Liver (tissue), 8 donors: ENCODE measurements at regions not wholly inside any gene's neighbourhood (a gene's known extent, or its start where the extent isn't known, plus 50 kb on each side); places are given as distances from the start of the nearest gene placed in this dataset.

Experiments used
- DNase-seq: peaks from one replicate; pipeline ENCODE4 v3.0.0-alpha.2; 2017; ENCODE audit warnings: low spot score
- H3K27ac ChIP-seq, 2 donors: one replicate each; pipeline ENCODE4 v1.7.0; 2013; ENCODE audit warnings: inconsistent platforms in 2 of 2, low read length in 2 of 2, control low read depth in 1 of 2, low read depth in 1 of 2, mild to moderate bottlenecking in 1 of 2
- H3K27me3 ChIP-seq, 4 donors: one replicate each; pipeline versions ENCODE4 v1.6.1 to v1.7.0; 2013; ENCODE audit warnings: low read length in 3 of 4, inconsistent platforms in 1 of 4, mild to moderate bottlenecking in 1 of 4, moderate library complexity in 1 of 4; ENCODE audit not compliant: control insufficient read depth in 4 of 4, insufficient read depth in 4 of 4
- H3K36me3 ChIP-seq, 4 donors: one replicate each; pipeline versions ENCODE4 v1.6.1 to v1.7.0; 2013; ENCODE audit warnings: low read length in 3 of 4, mild to moderate bottlenecking in 3 of 4, low read depth in 1 of 4, moderate library complexity in 1 of 4; ENCODE audit not compliant: control insufficient read depth in 4 of 4, insufficient read depth in 3 of 4
- H3K4me1 ChIP-seq, 4 donors: one replicate each; pipeline versions ENCODE4 v1.6.1 to v1.7.0; 2013; ENCODE audit warnings: low read length in 3 of 4, mild to moderate bottlenecking in 3 of 4, moderate library complexity in 1 of 4; ENCODE audit not compliant: control insufficient read depth in 4 of 4, insufficient read depth in 4 of 4
- H3K4me3 ChIP-seq, 3 donors: one replicate each; pipeline versions ENCODE4 v1.6.1 to v1.7.0; 2013; ENCODE audit warnings: low read length in 3 of 3, control low read depth in 1 of 3, low read depth in 1 of 3, mild to moderate bottlenecking in 1 of 3
- H3K9ac ChIP-seq, 2 donors: one replicate each; pipeline ENCODE4 v1.7.0; 2013; ENCODE audit warnings: low read length in 2 of 2, mild to moderate bottlenecking in 2 of 2, moderate library complexity in 2 of 2, control low read depth in 1 of 2, low read depth in 1 of 2
- H3K9me3 ChIP-seq, 4 donors: one replicate each; pipeline versions ENCODE4 v1.6.1 to v1.7.0; 2013; ENCODE audit warnings: low read length in 3 of 4; ENCODE audit not compliant: control insufficient read depth in 4 of 4
- CTCF ChIP-seq: fragments of 150-350 bp; IDR thresholded peaks from 2 replicates; pipeline ENCODE4 v1.5.1; 2017; ENCODE audit warnings: improper control_type of control experiment, low read depth, low read length; ENCODE audit not compliant: missing input control
- EGR1 ChIP-seq, 2 donors: IDR thresholded peaks; 2 replicates each; pipeline ENCODE4 v1.6.1; 2016 to 2018; ENCODE audit warnings: antibody characterized with exemption in 2 of 2, low read depth in 2 of 2
- FOXA1 ChIP-seq: IDR thresholded peaks from 2 replicates; pipeline ENCODE4 v1.6.1; 2016; ENCODE audit warnings: antibody characterized with exemption
- FOXA2 ChIP-seq: IDR thresholded peaks from 2 replicates; pipeline ENCODE4 v1.6.1; 2016; ENCODE audit warnings: antibody characterized with exemption
- HNF4A ChIP-seq, 2 donors: conservative IDR thresholded peaks; 2 replicates each; pipeline ENCODE4 v1.6.1; 2016; ENCODE audit warnings: antibody characterized with exemption in 2 of 2, mild to moderate bottlenecking in 2 of 2
- HNF4G ChIP-seq: IDR thresholded peaks from 2 replicates; pipeline ENCODE4 v1.6.1; 2016; ENCODE audit warnings: antibody characterized with exemption
- JUND ChIP-seq, 2 donors: IDR thresholded peaks; 2 replicates each; pipeline ENCODE4 v1.6.1; 2016; ENCODE audit warnings: antibody characterized with exemption in 2 of 2
- RAD21 ChIP-seq, 2 donors: IDR thresholded peaks; 2 replicates each; pipeline ENCODE4 v1.6.1; 2016; ENCODE audit warnings: antibody characterized with exemption in 2 of 2, mild to moderate bottlenecking in 2 of 2
- RXRA ChIP-seq, 2 donors: IDR thresholded peaks; 2 replicates each; pipeline ENCODE4 v1.6.1; 2017 to 2018; ENCODE audit warnings: antibody characterized with exemption in 2 of 2, mild to moderate bottlenecking in 1 of 2
- SP1 ChIP-seq: IDR thresholded peaks from 2 replicates; pipeline ENCODE4 v1.6.1; 2018; ENCODE audit warnings: antibody characterized with exemption, mild to moderate bottlenecking
- TAF1 ChIP-seq: conservative IDR thresholded peaks from 2 replicates; pipeline ENCODE4 v1.6.1; 2016; ENCODE audit warnings: antibody characterized with exemption, mild to moderate bottlenecking
- ZBTB33 ChIP-seq: IDR thresholded peaks from 2 replicates; pipeline ENCODE4 v1.6.1; 2016; ENCODE audit warnings: antibody characterized with exemption
- WGBS: extraction: QIAGEN DNeasy Blood & Tissue Kit; methylation state at CpG from one replicate; pipeline ENCODE4 v1.1.7; 2013; 5-methylcytosine and 5-hydroxymethylcytosine counted together
- donor health status: healthy.
- donor health status: healthy.
- donor health status: healthy.
- donor health status: healthy.
- donor health status: healthy.

GRCh38 chr4:187366530-187366929 lies 629.0 kb upstream of the ZFP42 start:
- WGBS: 37% methylated on average over 3 of the region's 3 CpGs
- no peak overlapping the region for H3K27ac ChIP-seq
- no peak for TF ChIP-seq SP1
- no peak for TF ChIP-seq ZBTB33
- no peaks in the 10 kb centered on the region for H3K36me3 ChIP-seq
- no peaks in the 10 kb centered on the region for H3K27me3 ChIP-seq
- no peak for DNase-seq
- H3K4me1 ChIP-seq: no peaks in the 10 kb centered on the region
- no peaks in the 10 kb centered on the region for H3K9me3 ChIP-seq
- H3K4me3 ChIP-seq: no peak overlapping the region
- no peak overlapping the region for H3K9ac ChIP-seq

GRCh38 chr4:187370918-187371317 lies 624.7 kb upstream of the ZFP42 start:
- H3K27ac ChIP-seq: no peak overlapping the region
- H3K9ac ChIP-seq: no peak overlapping the region
- no peaks in the 10 kb centered on the region for H3K27me3 ChIP-seq
- no peak overlapping the region for H3K4me3 ChIP-seq
- H3K4me1 ChIP-seq: no peaks in the 10 kb centered on the region
- H3K9me3 ChIP-seq: no peaks in the 10 kb centered on the region
- H3K36me3 ChIP-seq: no peaks in the 10 kb centered on the region
- DNase-seq: no peak
- TF ChIP-seq TAF1 (no peak), EGR1 (IDR thresholded peaks at IDR 0.05; ENCODE audit: low read depth in 2 of 2) (no peak), ZBTB33 (no peak), FOXA2 (no peak), RXRA (IDR thresholded peaks at IDR 0.05) (no peak), HNF4A (conservative IDR thresholded peaks at IDR 0.05) (no peak), HNF4G (no peak), SP1 (no peak)

GRCh38 chr4:187378441-187378840 lies 617.1 kb upstream of the ZFP42 start:
- WGBS: 69% methylated on average over 3 of the region's 3 CpGs
- no peaks in the 10 kb centered on the region for H3K4me1 ChIP-seq
- no peak for DNase-seq
- no peak overlapping the region for H3K4me3 ChIP-seq
- H3K27ac ChIP-seq: no peak overlapping the region
- no peaks in the 10 kb centered on the region for H3K9me3 ChIP-seq
- no peaks in the 10 kb centered on the region for H3K36me3 ChIP-seq
- H3K9ac ChIP-seq: no peak overlapping the region
- TF ChIP-seq RAD21 (IDR thresholded peaks at IDR 0.05): no peak
- TF ChIP-seq JUND (IDR thresholded peaks at IDR 0.05): no peak
- no peak for TF ChIP-seq SP1
- no peak for TF ChIP-seq HNF4A (conservative IDR thresholded peaks at IDR 0.05)
- no peak for TF ChIP-seq EGR1 (IDR thresholded peaks at IDR 0.05; ENCODE audit: low read depth in 2 of 2)
- TF ChIP-seq CTCF: no peak
- TF ChIP-seq FOXA1: no peak
- no peak for TF ChIP-seq FOXA2
- TF ChIP-seq HNF4G: no peak
- TF ChIP-seq ZBTB33: no peak
- peaks cover 0 to 3% (median 0%) of the 10 kb centered on the region in 4 donors for H3K27me3 ChIP-seq
